K562 (cell line): ENCODE measurements at regions not wholly inside any gene's neighbourhood (a gene's known extent, or its start where the extent isn't known, plus 50 kb on each side); places are given as distances from the start of the nearest gene placed in this dataset.

ENCODE experiments used
- ATAC-seq: fragments of 200-7000 bp; cut with Tn5 transposase; 3 replicates; pipeline ENCODE4 v1.9.1; 2020; ENCODE audit warnings: moderate library complexity
- BruUV-seq: library from RNA; stranded (reverse); fragments of 400-500 nt; replicated peaks from 2 replicates; lab custom pipeline; 2021; lab: Mats Ljungman, UMichigan
- CTCF ChIA-PET: fragments of 300-600 bp; formaldehyde crosslinking; extraction: SDS; loops from one replicate; lab custom pipeline; 2021; ENCODE audit warnings: low intra/inter-chr PET ratio; lab: Yijun Ruan, JAX
- POLR2A ChIA-PET: fragments of 300-600, 350-650 bp; sonication (Branson Sonifier 250); formaldehyde crosslinking; extraction: SDS; loops from one replicate; lab custom pipeline; 2021; ENCODE audit warnings: antibody characterized with exemption, inconsistent platforms; lab: Yijun Ruan, JAX
- DNase-seq, 4 experiments: peaks; one replicate each; pipeline versions ENCODE4 v3.0.0 to v3.0.0-alpha.2; 2011 to 2018; ENCODE audit warnings: low spot score in 3 of 4, mixed read lengths in 3 of 4; ENCODE audit errors: extremely low read depth in 1 of 4
- FAIRE-seq: peaks from 2 replicates; lab custom pipeline; 2011; peaks lifted over from hg19 to GRCh38; lab: Jason Lieb, UNC
- H2AFZ ChIP-seq: 2 replicates; pipeline ENCODE4 v1.6.0; 2011; ENCODE audit warnings: low read depth, low read length, control low read depth, inconsistent platforms
- H3K27ac ChIP-seq: fragments of 200-600 bp; 3 replicates; pipeline ENCODE4 v1.8.0; 2011; ENCODE audit warnings: low read depth, mild to moderate bottlenecking, control low read depth, inconsistent platforms, low read length, moderate library complexity, mixed read lengths; ENCODE audit errors: extremely low read depth
- H3K27me3 ChIP-seq, 2 experiments: fragments of 300-600 bp in 1 of 2; 2 replicates in 1 of 2; 3 replicates in 1 of 2; pipeline versions ENCODE4 v1.6.0 to v1.8.0; 2011; ENCODE audit warnings: inconsistent platforms in 2 of 2, low read length in 2 of 2, mild to moderate bottlenecking in 1 of 2, mixed read lengths in 1 of 2, moderate library complexity in 1 of 2; ENCODE audit not compliant: control insufficient read depth in 2 of 2, insufficient read depth in 2 of 2
- H3K36me3 ChIP-seq: fragments of 300-600 bp; 3 replicates; pipeline ENCODE4 v1.8.0; 2011; ENCODE audit warnings: mild to moderate bottlenecking, low read length, inconsistent platforms; ENCODE audit not compliant: control insufficient read depth, insufficient read depth
- H3K4me1 ChIP-seq, 2 experiments: fragments of 200-600 bp in 1 of 2; replicated peaks in 1 of 2; 2 replicates in 1 of 2; 3 replicates in 1 of 2; pipeline versions ENCODE4 v1.5.1 to v1.8.0; 2011; ENCODE audit warnings: inconsistent platforms in 2 of 2, low read length in 2 of 2, mild to moderate bottlenecking in 1 of 2, mixed read lengths in 1 of 2, moderate library complexity in 1 of 2; ENCODE audit not compliant: control insufficient read depth in 2 of 2, insufficient read depth in 2 of 2
- H3K4me2 ChIP-seq: 2 replicates; pipeline ENCODE4 v1.6.1; 2011; ENCODE audit warnings: low read length, control low read depth, inconsistent platforms, mixed read lengths; ENCODE audit not compliant: insufficient read depth
- H3K4me3 ChIP-seq: fragments of 200-600 bp; sonication (generic), shearing (Covaris generic); 2 replicates; pipeline ENCODE4 v1.5.1; 2016; ENCODE audit warnings: control low read depth, inconsistent platforms
- H3K79me2 ChIP-seq: fragments of 200-600 bp; 3 replicates; pipeline ENCODE4 v1.8.0; 2011; ENCODE audit warnings: low read length, inconsistent platforms; ENCODE audit not compliant: control insufficient read depth, insufficient read depth
- H3K9ac ChIP-seq, 2 experiments: 2 replicates each; pipeline versions ENCODE4 v1.6.0 to v1.6.1; 2011; ENCODE audit warnings: low read depth in 2 of 2, low read length in 2 of 2, control low read depth in 1 of 2, inconsistent platforms in 1 of 2, mild to moderate bottlenecking in 1 of 2, mixed read lengths in 1 of 2; ENCODE audit not compliant: insufficient read depth in 1 of 2
- H3K9me1 ChIP-seq: one replicate; pipeline ENCODE4 v1.6.0; 2011; ENCODE audit warnings: inconsistent platforms, mild to moderate bottlenecking, low read length, moderate library complexity; ENCODE audit not compliant: control insufficient read depth, insufficient read depth
- H3K9me3 ChIP-seq: replicated peaks from 2 replicates; pipeline ENCODE4 v1.5.1; 2011; ENCODE audit warnings: low read depth, low read length, inconsistent platforms; ENCODE audit not compliant: control insufficient read depth, insufficient read depth
- H4K20me1 ChIP-seq: replicated peaks from 2 replicates; pipeline ENCODE4 v1.6.1; 2011; ENCODE audit warnings: low read length, inconsistent platforms, mixed read lengths; ENCODE audit not compliant: control insufficient read depth, insufficient read depth
- C11orf30 ChIP-seq: fragments of 450-650 bp; IDR thresholded peaks from 2 replicates; pipeline ENCODE4 v1.6.1; 2016; ENCODE audit warnings: low read depth, mild to moderate bottlenecking
- FOSL1 ChIP-seq: fragments of 200-800 bp; sonication (Bioruptor generic); conservative IDR thresholded peaks from 2 replicates; pipeline ENCODE4 v1.6.1; 2016; ENCODE audit warnings: missing genetic modification characterization, missing compliant biosample characterization
- MAFG ChIP-seq: fragments of 450-650 bp; conservative IDR thresholded peaks from 2 replicates; pipeline ENCODE4 v1.6.1; 2016; ENCODE audit warnings: missing genetic modification characterization, missing compliant biosample characterization
- NFE2 ChIP-seq: IDR thresholded peaks from 2 replicates; pipeline ENCODE4 v1.6.1; 2014; ENCODE audit warnings: antibody characterized with exemption, low read depth
- ZNF316 ChIP-seq: fragments of 450-650 bp; IDR thresholded peaks from 2 replicates; pipeline ENCODE4 v1.6.1; 2016
- WGBS: fragments of 100-300 bp; shearing (Covaris generic); methylation state at CpG from one replicate; pipeline ENCODE4 v1.1.6; 2016; ENCODE audit warnings: low coverage, mixed read lengths; ENCODE audit not compliant: insufficient coverage; ENCODE audit errors: missing lambda C conversion rate; 5-methylcytosine and 5-hydroxymethylcytosine counted together
- in situ Hi-C: fragments of 300-500 bp; cut with MboI; formaldehyde crosslinking; loops from 4 replicates; pipeline ENCODE4 v1.15.0; 2018; ENCODE audit warnings: inconsistent platforms, mixed read lengths
- intact Hi-C: fragments of 100-400 bp; cut with micrococcal nuclease; formaldehyde crosslinking; loops from 2 replicates; pipeline ENCODE4 v1.14.2; 2022
- TF ChIP-seq, protein P1 (sequence below): fragments of 250-450 bp; sonication (Bioruptor Pico); IDR thresholded peaks from 2 replicates; pipeline ENCODE4 v1.8.0; 2021; ENCODE audit warnings: moderate library complexity, mild to moderate bottlenecking, inconsistent platforms

DNA sequence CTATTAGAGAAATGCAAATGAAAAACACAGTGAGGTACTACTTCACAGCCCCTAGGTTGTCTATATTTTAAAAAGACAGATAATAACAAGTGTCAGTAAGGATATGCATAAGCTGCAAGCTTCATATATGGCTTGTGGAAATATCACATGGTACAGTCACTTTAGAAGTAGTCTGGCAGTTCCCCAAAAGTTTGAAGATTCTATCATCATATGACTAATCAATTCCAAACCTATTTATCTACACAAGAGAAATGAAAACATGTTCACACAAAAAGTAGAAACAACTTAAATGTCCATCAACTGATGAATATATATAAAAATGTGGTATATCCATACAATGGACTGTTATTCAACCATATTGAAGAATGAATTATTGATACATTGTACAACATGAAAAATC, 185.8 kb upstream of the STK26 start:
- intact Hi-C loops, result no loop called here
- H2AFZ ChIP-seq, result no peak overlapping the region

DNA sequence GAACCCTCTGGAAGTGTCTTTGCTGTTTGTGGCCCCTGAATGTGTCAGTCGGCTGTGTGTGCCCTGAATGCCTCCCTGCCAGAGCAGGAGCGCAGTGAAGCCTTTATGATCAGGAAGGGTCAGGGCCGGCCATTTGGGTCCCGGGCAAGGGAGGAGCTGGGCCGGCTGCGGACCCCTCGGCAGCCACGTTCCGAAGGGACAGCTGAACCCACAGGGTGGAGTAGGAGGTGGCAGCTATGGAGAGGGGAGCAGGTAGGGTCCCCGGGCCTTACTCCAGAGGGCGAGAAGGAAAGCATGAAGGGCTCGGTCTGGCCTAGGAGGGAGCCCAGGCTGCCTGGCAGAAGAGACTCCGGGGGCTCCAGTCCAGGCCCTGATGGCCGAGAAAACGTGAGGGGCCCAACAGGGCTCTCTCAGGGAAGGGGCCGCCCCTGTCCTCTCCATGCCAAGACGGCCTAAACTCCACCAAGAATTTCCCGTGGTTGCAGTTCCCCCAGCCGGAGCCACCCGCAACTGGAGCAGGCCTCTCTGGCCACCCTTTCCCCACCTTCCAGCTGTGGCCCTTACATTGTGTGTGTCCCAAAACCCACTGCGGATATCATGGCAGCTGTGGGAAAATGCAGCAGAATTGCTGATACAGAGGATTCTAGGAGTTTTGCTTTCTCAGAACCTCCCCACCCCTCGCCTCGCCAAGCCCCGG, 182.2 kb upstream of the STK26 start:
- H3K79me2 ChIP-seq, result no peaks in the 10 kb centered on the region
- CTCF ChIA-PET, result interaction anchor here (1.2 to 2.0 kb wide), 3 partner anchors 230 to 1375 kb away, joined by 4 to 10 read pairs (median 8); no protein-coding TSS in a partner anchor
- peak; percentile 63 for TF ChIP-seq ZNF316
- 0 out of 2 replicates have a peak, but pooled peaks have one; percentile 33 for TF ChIP-seq MAFG
- TF ChIP-seq, protein P1, sequence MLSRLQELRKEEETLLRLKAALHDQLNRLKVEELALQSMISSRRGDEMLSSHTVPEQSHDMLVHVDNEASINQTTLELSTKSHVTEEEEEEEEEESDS (CRISPR knock-in tag), result no peak
- TF ChIP-seq C11orf30, result peak; percentile 37; the same call in 1 of the 2 replicates
- H4K20me1 ChIP-seq, result no peaks in the 10 kb centered on the region
- no peaks in the 10 kb centered on the region for H3K36me3 ChIP-seq
- no peaks in the 10 kb centered on the region for H3K27me3 ChIP-seq
- intact Hi-C loops, result loop anchor here (2.0 to 5.0 kb wide), 6 partner anchors 146 to 776 kb away; partner anchors contain the start of genes RAP2C and STK26
- in situ Hi-C loops, result loop anchor here (5.0 to 25.0 kb wide), 3 partner anchors 164 to 621 kb away; no protein-coding TSS in a partner anchor
- ATAC-seq (peak; percentile 65), DNase-seq (peak in 1 of 4 experiments; percentile 6), FAIRE-seq (no peak)
- 32% methylated on average over 5 of the region's 24 CpGs for WGBS
- no peaks in the 10 kb centered on the region for H3K9me1 ChIP-seq
- peak overlapping the region; percentile 87 for H2AFZ ChIP-seq
- no TSS peak for BruUV-seq
- H3K4me2 ChIP-seq, result peak overlapping the region; percentile 49; the same call in 1 of the 2 replicates
- no peaks in the 10 kb centered on the region for H3K9me3 ChIP-seq
- no peak overlapping the region for H3K27ac ChIP-seq
- POLR2A ChIA-PET, result no interaction called here
- 0 out of 4 replicates have a peak overlapping the region, but pooled peaks of 1 of the 2 experiments have one; percentile 19 for H3K9ac ChIP-seq
- no peak overlapping the region for H3K4me3 ChIP-seq
- H3K4me1 ChIP-seq, result peaks cover 5 to 17% of the 10 kb centered on the region in 2 experiments; a peak in 4 of 5 replicates

More for the DNA sequence above, 185.8 kb upstream of the STK26 start:
- ATAC-seq (no peak), FAIRE-seq (no peak), DNase-seq (no peak)
- POLR2A ChIA-PET, result no interaction called here
- no peaks in the 10 kb centered on the region for H3K79me2 ChIP-seq
- H3K4me3 ChIP-seq, result no peak overlapping the region
- H3K9me1 ChIP-seq, result no peaks in the 10 kb centered on the region
- no peak overlapping the region for H3K27ac ChIP-seq
- H3K36me3 ChIP-seq, result no peaks in the 10 kb centered on the region
- H3K9ac ChIP-seq, result no peak overlapping the region
- in situ Hi-C loops, result loop anchor here (10.0 to 25.0 kb wide), 2 partner anchors 625 to 787 kb away; no protein-coding TSS in a partner anchor
- H3K4me2 ChIP-seq, result no peak overlapping the region
- H3K27me3 ChIP-seq, result no peaks in the 10 kb centered on the region
- no peaks in the 10 kb centered on the region for H3K9me3 ChIP-seq
- CTCF ChIA-PET, result no interaction called here
- TF ChIP-seq NFE2, result no peak
- peak; percentile 85 for TF ChIP-seq FOSL1
- H4K20me1 ChIP-seq, result no peaks in the 10 kb centered on the region
- H3K4me1 ChIP-seq, result peaks cover 0 to 5% of the 10 kb centered on the region in 2 experiments; a peak in 3 of 5 replicates
- no TSS peak for BruUV-seq
